ENCODE measurements at regions not wholly inside any gene's neighbourhood (a gene's known extent, or its start where the extent isn't known, plus 50 kb on each side); places are given as distances from the start of the nearest gene placed in this dataset.
A peak's percentile ranks its signal among the peaks of the same experiment; 100 is the strongest.

DNA sequence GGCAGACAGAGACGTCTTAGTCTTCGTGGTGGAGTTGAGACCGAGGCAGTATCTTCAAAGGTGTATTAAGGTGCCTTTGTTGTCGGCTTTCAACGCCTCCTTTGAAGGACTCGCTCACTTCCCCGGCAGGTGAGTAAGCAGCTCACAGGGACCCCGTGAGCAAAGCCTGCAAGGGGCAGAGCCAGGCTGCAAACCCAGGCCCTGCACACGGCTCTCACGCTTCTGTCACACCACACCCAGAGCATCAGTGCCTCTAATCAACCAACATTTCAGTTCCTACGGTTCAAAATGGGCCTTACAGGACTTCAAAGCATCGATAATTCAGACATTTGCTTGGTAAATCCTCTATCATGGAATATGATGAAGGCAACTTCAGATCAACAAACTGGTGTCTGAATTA, 64.8 kb upstream of the INSIG1 start:
- TF ChIP-seq, protein P1, sequence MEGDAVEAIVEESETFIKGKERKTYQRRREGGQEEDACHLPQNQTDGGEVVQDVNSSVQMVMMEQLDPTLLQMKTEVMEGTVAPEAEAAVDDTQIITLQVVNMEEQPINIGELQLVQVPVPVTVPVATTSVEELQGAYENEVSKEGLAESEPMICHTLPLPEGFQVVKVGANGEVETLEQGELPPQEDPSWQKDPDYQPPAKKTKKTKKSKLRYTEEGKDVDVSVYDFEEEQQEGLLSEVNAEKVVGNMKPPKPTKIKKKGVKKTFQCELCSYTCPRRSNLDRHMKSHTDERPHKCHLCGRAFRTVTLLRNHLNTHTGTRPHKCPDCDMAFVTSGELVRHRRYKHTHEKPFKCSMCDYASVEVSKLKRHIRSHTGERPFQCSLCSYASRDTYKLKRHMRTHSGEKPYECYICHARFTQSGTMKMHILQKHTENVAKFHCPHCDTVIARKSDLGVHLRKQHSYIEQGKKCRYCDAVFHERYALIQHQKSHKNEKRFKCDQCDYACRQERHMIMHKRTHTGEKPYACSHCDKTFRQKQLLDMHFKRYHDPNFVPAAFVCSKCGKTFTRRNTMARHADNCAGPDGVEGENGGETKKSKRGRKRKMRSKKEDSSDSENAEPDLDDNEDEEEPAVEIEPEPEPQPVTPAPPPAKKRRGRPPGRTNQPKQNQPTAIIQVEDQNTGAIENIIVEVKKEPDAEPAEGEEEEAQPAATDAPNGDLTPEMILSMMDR (IDR thresholded peaks at IDR 0.05; ENCODE audit: low read depth, low read length, missing control alignments): no peak
- H3K27me3 ChIP-seq (replicated peaks): no peaks in the 10 kb centered on the region
- no peaks in the 10 kb centered on the region for H3K36me3 ChIP-seq (replicated peaks)
- no peak overlapping the region for H3K27ac ChIP-seq
- no peak overlapping the region for H3K4me3 ChIP-seq (ENCODE audit: low read depth, low read length)
- DNase-seq: no peak
- in situ Hi-C loops (cut with HindIII; ENCODE audit: low pct_ligation_motif_present, low sequenced_read_pairs): no loop called here

GRCh38 chr7:155233311-155234157, 64.1 kb upstream of the INSIG1 start:
- Histone ChIP-seq H3K36me3 (replicated peaks) (no peaks in the 10 kb centered on the region), H3K27ac (no peak overlapping the region), H3K4me3 (ENCODE audit: low read depth, low read length) (no peak overlapping the region), H3K27me3 (replicated peaks) (no peaks in the 10 kb centered on the region)
- peak; percentile 38 for DNase-seq
- TF ChIP-seq, protein P1 (IDR thresholded peaks at IDR 0.05; ENCODE audit: low read depth, low read length, missing control alignments): no peak
- in situ Hi-C loops (cut with HindIII; ENCODE audit: low pct_ligation_motif_present, low sequenced_read_pairs): no loop called here

DNA sequence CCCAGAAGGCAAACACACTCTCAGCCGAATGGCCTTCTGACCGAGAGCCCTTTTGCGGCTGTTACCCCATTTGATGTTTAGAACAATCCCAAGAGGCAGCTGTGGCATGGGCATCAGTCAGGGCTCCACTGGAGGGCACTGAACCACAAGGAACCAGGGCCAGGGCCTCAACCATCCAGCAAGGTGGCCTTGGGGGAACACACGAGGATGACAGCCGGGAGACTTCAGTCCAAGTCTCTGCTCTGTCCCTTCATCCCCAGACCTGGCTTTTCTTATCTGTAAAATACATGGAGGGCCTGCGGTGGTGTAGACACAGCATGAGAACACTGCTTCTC, 63.6 kb upstream of the INSIG1 start:
- Histone ChIP-seq H3K27ac (no peak overlapping the region), H3K27me3 (replicated peaks) (no peaks in the 10 kb centered on the region), H3K36me3 (replicated peaks) (no peaks in the 10 kb centered on the region), H3K4me3 (ENCODE audit: low read depth, low read length) (no peak overlapping the region)
- DNase-seq: no peak
- TF ChIP-seq, protein P1 (IDR thresholded peaks at IDR 0.05; ENCODE audit: low read depth, low read length, missing control alignments): no peak
- in situ Hi-C loops (cut with HindIII; ENCODE audit: low pct_ligation_motif_present, low sequenced_read_pairs): no loop called here

DNA sequence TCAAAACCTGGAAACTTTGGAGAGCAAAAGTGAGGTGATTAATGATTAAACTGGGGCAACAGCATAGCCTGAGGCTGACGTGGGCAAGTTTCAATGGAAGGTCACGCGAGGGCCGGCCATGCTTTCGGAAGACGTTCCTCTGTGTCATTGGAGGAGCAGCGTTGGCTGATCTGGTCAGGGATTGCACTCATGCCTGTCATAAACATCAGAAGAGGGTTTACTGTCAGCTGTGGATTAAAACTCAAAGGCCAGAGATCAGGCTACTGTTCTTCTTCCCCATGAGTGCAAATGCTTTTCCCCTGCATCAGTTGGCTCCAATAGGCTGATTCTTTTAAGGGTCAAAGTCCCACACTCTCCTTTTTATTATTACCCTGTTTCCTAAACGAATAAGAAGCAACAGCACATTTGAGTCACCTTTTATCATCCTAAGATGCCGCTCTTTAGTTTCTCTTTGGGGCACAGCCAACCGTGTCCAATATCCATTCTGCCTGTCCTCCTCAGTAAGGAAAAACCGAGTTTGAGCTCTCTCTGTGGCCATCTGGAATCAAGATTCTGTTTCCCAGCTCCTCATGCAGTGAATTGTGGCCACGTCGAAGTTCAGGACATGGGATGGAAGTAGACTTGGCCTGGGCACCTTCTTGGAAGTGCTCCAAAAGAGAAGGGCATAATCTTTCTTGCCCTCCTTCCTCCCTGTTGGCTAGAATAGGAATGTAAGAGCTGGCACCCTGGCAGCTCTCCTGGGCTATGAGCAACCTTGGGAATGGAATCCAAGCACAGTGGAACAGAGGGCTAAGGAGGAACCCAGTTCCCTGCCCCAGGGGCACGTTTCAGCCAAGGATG, 62.5 kb upstream of the INSIG1 start:
- in situ Hi-C loops (cut with HindIII; ENCODE audit: low pct_ligation_motif_present, low sequenced_read_pairs): no loop called here
- DNase-seq: no peak
- no peaks in the 10 kb centered on the region for H3K36me3 ChIP-seq (replicated peaks)
- no peak overlapping the region for H3K4me3 ChIP-seq (ENCODE audit: low read depth, low read length)
- H3K27ac ChIP-seq: no peak overlapping the region
- TF ChIP-seq, protein P1 (IDR thresholded peaks at IDR 0.05; ENCODE audit: low read depth, low read length, missing control alignments): no peak
- H3K27me3 ChIP-seq (replicated peaks): no peaks in the 10 kb centered on the region

GRCh38 chr7:155236386-155236785, 61.3 kb upstream of the INSIG1 start:
- Histone ChIP-seq H3K4me3 (ENCODE audit: low read depth, low read length) (no peak overlapping the region), H3K36me3 (replicated peaks) (no peaks in the 10 kb centered on the region), H3K27me3 (replicated peaks) (no peaks in the 10 kb centered on the region), H3K27ac (no peak overlapping the region)
- no peak for DNase-seq
- TF ChIP-seq, protein P1 (IDR thresholded peaks at IDR 0.05; ENCODE audit: low read depth, low read length, missing control alignments): no peak
- in situ Hi-C loops (cut with HindIII; ENCODE audit: low pct_ligation_motif_present, low sequenced_read_pairs): no loop called here

Data from brain microvascular endothelial cell (primary cell).